ENCODE measurements at regions not wholly inside any gene's neighbourhood (a gene's known extent, or its start where the extent isn't known, plus 50 kb on each side); places are given as distances from the start of the nearest gene placed in this dataset.
A peak's percentile ranks its signal among the peaks of the same experiment; 100 is the strongest.
"Not testable (repeated sequence)": the region's sequence is repeated elsewhere in the genome, so short reads cannot be mapped to it uniquely, and the experiment has no call there.

DNA sequence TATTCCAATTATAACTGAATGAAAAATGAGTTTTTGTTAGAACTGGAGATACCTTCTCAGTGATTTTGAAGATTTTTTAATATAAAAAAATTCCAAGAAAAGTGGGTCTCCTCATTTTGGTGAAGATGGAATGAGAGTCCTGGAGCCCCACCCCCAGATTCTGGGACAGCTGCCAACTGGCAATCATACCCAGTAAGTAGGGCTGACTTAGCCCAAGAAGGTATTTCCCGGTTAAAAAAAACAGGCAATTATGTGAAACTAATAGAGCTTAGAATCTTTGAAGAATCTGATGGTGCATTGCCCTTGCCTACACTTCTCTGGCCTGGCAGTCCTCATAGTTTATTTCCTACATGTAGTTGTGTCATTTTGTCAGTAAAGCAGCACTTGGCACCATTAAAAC is 52.8 kb upstream of the VWDE start:
- no peak for DNase-seq

DNA sequence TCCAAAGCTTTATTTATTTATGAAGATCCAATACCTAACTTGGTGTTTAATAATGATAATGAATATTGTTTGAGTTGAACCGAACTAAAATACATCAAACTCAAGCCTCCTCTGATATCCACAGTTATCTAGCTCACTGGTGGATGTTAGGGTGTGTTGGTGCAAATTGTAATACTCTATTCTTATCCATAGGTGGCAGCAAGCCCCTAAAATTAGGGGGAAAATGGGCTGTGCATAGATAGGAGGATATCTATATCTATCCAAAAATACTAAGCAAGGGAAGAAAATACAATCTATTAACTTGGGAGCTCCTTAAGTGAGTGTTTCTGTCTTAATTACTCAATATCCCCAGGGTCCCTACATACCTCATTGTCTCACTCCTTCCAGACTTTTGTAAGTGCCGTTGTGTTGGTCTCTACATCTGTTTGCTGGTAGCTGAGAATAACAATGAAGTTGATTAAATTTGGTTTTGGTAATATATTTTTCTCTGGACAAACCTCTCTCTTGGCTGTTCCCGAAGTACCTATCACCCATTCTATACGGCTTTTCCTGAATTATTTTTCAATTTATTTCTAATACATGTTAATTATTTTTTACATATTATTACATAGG is 55.0 kb upstream of the VWDE start:
- peak; percentile 37 for DNase-seq

DNA sequence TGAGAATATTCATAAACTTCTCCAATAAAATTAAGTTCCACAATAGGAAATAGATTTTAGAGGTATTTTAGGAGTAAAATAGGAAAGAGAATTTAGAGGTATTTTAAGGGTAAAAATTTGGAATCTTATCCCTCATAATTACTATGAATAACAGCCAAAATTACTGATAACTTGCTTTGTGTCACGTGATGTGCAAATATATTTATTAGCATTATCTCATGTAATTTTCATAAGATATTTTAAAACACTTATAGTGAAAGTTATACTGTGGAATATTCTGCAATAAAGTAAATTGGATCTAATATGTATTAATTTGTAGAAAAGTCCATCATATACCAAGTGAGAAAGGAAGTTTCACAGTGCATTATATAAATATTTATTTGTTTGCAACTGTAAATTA is 64.2 kb upstream of the VWDE start:
- DNase-seq, result no peak

DNA sequence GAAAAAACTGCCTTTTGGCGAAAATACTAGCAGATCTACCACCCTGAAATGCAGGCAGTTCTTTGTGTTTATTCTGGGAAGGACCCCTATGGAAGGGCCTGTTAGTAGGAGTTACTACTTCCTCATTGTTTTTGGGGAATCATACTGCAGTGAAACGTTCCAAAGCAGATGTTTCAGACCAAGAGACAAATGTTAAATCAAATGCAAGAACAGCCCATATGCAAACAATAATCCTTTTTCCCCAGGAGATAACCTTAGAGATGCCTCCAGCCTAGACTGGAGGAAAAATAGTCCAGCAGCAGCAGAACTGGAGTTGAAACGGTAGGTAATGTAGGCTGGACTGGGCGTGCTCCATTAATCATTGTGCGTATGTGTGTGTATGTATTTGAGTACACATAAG is 65.9 kb upstream of the VWDE start:
- DNase-seq, result no peak

DNA sequence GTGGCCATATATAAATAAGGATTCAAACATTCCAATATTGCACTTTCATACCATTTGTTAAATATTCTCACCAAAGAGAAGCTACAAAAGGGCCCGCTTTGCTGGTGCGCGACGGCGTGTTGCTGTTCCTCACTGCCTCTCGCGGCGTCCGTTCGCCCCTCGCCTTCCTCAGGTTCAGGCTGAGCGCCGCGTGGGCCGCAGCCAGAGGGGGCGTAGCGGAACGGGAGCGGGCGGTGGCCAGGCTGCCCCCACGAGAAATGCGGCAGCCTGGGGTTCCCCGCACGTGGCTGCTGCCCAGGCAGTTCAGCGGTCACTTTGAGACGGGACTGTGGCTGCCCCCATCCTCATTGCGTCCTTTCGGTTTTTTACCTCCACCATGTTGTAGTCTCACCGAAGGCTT is 67.3 kb upstream of the VWDE start:
- no peak for DNase-seq

DNA sequence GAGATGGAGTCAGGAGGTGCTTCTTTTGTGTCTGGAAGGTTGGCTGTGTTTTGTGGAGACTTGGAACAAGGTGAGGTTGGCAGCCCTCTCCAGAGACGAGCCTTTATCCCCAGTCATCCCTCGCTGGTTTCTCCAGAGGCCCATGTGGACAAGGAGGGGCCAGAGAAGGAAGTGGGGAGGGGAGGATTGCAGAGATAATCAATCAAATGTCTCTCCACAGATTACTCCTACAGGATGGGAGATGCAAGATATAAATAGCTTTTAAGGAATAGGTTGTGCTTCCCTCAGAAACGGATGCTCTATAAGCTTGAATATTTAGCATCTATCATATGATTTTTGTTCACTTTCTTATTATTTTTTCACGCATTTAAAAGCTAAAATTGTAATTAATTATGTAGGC is 70.4 kb upstream of the VWDE start:
- no peak for DNase-seq

DNA sequence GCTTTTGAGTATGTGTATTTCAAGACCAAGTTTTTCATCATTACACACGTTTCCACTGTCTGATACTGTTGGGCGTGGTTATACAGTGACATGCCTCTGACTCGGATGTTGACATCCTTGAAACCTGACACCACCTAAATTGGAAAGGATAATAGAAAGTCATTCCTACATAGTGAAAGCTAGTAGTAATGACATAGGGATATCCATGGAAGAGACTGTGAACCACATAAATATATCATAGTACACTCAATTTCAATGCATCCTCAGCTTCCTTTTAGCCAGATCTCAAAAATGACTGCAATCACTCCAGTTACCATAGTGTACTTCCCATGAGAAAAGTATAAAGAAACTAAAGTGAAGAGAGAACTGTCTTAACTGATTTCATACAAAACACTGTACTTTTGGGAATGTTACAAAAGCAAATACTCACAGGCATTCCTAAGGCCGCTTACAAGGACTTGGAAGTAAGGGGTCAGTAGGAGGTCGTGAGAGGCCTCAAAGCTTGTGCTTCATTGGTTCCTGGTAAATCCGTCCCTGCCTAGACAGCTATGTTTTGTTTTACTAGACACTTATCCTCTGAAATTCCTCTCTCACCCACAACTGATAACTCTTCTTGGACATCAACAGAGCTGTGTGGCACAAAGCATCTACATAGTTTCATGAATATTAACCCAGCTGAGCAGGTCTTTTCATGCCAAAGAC is 71.8 kb upstream of the VWDE start:
- no peak for DNase-seq

DNA sequence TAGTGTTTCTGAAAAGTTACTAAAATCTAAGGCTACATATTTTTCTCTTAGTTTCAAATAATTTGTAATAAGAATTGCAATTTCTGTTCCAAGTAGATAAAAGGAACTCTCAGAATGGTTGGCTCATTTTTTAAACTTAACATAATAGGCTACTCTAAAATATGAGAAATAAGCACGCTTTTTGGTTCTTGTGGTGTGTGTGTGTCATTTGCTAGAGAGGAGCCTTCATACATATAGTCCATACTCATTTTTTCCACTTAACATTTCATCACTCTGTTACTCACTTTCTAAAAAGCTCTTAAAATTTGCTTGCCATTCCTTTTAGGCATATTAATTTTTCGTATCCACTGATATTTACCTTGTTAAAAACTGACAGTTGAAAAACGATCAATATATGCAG is 74.0 kb upstream of the VWDE start:
- DNase-seq, result no peak

DNA sequence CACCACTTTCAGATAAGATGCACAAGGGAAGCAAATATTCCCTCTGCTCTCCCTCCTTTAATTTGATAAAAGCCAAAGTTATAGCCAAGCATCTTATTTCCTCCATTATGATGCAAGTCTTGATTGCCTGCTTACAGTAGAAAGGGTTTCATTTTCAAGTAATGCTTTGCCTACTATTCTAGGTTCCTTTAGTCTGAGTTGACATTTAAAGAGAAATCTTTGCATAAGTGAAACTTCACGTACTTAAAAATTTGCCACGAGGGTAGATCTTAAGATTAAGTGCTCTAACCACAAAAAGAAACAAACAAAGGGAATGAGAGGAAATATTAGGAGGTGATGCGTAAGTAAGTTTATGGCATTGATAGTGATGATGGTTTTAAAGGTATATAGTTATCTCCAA is 78.1 kb upstream of the VWDE start:
- no peak for DNase-seq

DNA sequence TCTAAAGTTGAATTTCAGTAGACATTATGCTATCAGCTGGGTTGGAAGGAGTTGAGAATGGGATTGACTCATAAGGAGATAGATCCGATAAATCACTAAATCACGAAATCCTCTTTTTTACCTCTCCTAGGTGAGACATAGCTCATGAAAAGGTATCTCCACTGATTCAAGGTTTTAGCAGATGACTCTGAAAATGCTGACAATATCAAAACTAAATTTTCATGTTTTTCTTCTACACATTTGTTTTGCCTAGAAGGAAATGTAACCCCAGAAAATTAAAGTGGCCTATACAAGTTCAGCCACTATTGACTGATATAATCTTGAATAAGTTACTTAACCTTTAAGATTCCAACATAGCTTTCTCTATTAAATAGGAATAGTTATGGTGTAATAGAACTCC is 82.2 kb upstream of the VWDE start:
- DNase-seq, result no peak

DNA sequence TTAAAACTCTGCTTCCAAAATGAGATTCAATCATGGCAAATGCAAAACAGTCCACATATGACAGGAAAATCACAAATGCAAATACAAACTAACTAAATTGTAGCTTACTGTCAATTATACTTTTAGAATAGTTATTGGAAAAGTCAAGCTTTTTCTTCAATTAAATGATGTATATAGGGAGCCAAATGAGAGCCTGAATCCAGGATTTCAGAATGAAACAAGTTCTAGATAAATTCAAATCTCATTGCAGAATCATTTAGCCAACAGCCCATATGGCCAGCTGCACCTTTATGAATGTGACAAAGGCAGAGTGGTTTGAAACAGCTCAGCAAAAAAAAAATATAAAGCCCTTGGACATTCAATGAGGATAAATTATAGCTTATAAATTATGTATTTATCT is 82.2 kb upstream of the SCIN start:
- DNase-seq, result no peak

DNA sequence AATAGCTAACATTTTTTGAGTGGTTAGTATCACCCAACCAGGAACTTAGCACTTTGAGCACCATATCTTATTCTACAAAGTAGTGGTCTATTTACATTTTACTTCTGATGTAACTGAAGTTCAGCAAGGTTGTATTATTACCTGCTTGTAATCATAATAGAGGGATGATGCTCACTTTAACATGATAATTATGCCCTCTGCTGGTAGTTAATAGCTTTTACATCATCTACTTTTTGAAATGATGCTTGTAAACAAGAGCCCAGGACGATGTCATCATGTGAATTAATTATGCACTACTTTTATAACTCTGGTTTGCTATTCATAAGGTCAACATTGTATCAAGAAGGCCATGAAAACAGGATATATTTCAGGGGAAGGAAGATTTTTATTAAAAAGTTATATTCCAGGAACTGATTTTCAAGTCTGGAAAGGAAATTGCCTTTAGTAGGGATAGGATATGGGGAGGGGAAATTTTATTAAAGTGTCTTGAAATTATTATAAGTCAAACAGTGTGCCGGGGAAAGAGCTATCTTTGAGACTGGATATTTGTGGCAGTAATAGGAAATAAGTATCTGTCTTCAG is 80.3 kb upstream of the SCIN start:
- DNase-seq, result peak; percentile 18

DNA sequence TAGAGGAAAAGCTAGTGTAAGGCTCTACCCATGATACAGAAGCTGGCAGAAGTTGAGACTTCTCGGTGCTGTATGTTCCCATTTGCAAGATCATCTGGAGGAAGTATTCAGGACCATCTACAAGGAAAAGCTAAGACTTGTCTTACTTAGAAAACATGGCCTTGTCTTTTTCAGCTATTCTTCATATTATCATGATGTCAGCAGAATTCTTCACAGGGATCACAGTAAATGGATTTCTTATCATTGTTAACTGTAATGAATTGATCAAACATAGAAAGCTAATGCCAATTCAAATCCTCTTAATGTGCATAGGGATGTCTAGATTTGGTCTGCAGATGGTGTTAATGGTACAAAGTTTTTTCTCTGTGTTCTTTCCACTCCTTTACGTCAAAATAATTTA is 79.6 kb upstream of the SCIN start:
- DNase-seq, result no peak

DNA sequence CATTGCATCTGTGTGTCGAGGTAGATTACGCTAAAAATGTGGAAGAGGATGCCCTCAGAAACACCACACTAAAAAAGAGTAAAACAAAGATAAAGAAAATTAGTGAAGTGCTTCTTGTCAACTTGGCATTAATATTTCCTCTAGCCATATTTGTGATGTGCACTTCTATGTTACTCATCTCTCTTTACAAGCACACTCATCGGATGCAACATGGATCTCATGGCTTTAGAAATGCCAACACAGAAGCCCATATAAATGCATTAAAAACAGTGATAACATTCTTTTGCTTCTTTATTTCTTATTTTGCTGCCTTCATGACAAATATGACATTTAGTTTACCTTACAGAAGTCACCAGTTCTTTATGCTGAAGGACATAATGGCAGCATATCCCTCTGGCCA is 79.0 kb upstream of the SCIN start:
- no peak for DNase-seq

DNA sequence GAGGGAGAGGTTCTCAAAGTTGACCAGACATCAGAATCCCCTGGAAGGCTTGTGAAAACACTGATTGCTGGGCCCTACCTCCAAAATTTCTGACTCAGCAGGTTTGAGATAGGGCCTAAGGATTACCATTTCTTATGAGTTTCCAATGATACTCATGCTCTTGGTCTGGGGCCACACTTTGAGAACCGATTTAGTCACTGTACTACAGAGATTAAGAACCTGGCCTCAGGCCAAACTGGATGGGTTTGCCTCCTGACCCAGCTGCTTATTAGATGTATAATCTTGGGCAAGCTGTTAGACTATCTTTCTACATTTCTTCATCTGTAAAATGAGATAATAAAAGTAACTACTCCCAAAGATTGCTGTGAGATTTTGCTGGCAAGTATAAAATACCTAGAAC is 77.1 kb upstream of the SCIN start:
- no peak for DNase-seq

DNA sequence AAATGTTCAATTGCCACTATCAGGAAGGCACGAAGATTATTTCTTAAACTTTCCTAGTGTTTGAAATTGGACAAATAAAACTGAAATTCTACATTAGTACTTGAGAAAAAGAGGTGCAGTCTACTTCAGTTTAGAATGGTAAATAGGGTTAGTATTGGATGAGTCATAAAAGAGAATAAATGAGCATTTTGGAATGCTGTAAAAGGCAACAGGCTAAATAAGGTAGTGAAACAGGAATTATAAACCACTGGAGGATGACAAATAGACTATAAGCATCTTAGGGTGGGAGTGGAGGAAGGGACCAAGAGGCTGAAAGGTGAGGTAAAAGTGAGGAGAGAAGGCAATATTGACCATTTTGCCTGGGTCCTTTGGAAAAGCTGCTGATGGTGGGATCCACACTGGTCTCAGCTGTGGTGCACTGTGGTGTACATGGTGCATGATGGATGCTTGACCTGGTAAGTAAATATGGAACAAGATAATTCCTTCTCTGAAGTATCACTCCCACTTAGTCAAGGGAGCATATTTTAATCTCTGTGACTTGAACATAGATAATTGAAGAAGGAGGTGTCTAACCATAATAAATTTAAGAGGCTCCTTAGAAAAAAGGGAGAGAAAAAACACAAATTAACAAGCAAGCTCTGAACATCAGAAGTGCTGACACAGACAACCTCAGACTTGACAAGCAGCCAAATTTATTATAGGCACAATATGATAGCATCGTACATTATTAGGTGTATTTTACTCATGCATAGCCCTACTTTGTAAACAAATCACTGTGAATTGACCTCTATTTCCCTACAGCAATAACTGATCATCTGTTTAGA is 76.4 kb upstream of the SCIN start:
- DNase-seq, result no peak

DNA sequence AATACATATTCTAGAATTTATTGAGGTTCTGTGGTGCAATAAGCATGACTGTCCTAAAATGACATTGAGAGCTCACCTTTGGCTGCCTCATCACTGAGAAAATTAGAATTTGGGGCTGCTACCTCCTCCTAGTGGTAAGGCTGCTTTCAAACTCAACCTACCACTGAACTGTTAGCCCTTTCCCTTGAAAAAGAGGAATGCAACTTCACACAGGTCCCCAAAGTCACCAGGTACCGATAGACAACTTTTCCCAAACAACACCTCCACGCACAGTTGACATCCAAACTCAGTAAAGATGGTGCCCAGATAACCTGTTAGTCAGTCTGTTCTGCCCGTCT is 75.9 kb upstream of the SCIN start:
- DNase-seq, result no peak

DNA sequence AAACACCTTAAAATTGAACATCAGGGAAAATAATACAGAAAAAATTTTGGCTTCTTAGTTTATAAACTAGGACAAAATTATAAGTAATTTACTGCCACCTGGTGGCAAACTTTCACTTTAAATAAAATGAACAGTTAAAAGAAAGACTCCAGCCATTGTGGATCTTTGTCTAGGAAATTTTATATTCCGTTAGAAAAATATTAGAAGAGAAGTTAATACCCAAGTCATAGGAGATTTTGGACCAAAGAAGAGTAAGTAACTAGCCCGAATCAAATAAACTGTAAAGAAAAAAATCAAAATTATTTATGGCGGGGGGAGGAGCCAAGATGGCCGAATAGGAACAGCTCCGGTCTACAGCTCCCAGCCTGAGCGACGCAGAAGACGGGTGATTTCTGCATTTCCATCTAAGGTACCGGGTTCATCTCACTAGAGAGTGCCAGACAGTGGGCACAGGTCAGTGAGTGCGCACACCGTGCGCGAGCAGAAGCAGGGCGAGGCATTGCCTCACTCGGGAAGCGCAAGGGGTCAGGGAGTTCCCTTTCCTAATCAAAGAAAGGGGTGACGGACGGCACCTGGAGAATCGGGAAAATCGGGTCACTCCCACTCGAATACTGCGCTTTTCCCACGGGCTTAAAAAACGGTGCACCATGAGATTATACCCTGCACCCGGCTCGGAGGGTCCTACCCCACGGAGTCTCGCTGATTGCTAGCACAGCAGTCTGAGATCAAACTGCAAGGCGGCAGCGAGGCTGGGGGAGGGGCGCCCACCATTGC is 73.4 kb upstream of the SCIN start:
- DNase-seq, result not testable (repeated sequence)

DNA sequence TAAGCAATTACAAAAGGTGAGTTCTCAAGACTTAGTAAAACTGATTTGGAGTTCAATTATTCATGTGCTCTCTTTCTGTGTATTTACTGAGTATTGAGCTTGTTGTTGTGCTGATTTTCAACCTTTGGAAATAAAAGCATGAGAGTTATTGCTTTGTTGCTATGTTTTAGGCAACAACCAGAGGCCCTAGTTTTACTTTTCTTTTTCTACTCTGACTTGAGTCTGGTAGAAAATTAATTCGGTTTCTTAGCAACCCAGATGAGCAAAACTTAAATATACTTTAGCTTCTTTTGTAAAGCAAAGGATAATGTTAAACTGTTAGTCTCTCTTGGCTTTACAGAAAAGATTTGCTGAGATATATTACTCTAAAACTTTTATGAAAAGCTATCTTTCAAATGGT is 66.4 kb upstream of the SCIN start:
- DNase-seq, result no peak

DNA sequence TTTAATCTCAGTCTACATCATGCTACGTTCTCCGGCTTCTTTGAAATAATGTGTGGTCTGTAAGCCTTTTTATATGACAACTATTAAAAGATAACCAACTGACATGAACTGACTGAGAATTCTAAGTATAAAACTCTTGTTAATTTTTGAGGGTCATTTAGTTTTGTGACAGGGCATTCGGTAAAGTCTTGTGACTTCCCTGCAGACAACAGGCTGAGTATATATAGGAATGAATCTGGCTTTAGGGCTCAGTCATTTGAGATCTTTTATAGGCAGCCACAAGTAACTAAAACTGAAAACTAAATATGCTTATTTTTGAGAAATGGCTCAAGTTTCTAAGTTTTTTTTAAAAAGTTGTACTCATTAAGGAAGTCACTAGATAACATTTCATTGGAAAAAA is 62.5 kb upstream of the SCIN start:
- DNase-seq, result no peak

DNA sequence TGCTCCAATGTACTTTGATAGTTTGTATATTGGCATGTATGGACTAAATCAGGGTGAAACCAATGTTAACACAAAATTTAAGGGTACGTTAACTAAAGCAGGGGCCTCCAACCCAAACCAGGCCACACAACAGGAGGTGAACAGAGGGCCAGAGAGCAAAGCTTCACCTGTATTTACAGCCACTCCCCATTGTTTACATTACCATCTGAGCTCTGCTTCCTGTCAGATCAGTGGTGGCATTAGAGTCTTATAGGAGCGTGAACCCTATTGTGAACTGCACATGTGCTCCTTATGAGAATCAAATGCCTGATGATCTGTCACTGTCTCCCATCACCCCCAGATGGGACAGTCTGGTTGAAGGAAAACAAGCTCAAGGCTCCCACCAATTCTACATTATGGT is 62.0 kb upstream of the SCIN start:
- no peak for DNase-seq

DNA sequence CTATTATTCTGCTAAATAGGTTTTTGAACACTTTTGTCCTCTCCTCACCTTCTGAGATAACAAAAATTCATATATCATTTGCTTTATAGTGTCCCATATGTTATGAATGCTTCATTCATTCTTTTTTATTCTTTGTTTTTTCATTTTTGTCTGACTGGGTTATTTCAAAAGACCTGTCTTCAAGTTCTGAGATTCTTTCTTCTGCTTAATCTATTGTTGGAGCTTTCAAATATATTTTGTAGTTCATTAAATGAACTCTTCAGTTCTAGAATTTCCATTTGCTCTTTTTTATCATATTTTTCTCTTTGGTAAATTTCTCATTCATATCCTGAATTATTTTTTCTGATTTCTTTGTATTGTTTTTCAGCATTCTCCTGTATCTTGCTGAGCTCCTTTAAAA is 53.1 kb upstream of the SCIN start:
- no peak for DNase-seq

DNA sequence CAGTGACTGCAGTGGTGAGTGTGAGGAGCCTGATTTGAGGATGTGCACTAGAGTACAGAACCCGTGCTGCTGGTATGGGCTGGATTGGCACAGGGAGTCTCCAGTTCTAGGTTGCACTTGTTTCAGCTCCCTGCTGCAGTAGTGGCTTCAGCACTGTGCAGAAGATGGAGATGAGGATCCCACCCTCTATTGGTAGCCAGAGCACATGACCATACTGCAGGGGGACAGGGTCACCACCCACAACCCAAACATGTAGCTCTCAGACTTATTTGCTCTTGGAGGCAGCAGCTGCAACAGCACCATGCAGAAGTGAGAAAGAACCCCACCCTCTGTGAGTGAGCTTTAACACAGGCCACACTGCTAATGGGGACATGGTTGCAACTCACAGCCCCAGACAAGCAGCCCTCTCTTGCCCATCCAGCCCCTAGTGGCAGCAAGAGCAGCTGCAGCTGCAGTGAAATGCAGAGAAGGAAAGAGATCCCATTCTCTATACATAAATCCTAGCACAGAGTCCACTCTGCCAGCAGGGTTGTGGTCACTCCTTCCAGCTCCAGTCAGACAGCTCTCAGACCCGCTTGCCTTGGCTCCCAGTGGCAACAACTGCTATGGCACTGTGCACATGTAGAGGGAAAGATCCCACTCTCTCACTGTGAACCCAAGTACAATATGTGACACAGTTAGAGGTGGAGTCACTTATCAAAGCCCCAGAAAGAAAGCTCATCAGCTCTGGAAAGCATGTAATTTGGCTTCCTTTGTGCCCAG is 51.4 kb upstream of the SCIN start:
- DNase-seq, result no peak

All from CD4-positive, alpha-beta T cell treated with Interleukin-4 for 4 hours (primary cell).